ENCODE measurements at regions not wholly inside any gene's neighbourhood (a gene's known extent, or its start where the extent isn't known, plus 50 kb on each side); places are given as distances from the start of the nearest gene placed in this dataset.

DNA sequence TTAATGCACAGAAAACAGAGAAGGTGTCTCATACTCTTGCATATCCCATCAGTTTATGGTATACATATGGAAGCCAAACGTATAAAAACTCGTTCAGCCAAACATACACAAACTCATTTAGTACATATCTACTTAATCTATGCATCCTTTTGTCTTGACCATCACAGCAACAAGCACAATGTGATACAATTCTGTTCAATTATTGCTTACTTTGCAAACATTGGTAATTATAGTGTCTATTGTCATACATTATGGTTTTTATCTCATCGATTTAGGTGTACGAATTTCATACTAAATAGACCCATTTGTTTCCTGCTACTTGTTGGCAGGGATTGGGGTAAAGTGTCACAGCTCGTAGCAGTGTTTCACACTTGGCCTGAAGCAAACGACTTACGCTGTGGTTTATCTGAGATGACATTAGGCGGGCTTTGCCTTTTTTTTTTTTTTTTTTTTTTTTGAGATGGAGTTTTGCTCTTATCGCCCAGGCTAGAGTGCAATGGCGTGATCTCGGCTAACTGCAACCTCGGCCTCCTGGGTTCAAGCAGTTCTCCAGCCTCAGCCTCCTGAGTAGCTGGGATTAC lies 425.9 kb upstream of the JARID2 start:
- BruUV-seq (replicated peaks) = no TSS peak
- Histone ChIP-seq H3K36me3 (replicated peaks in 1 of 2; ENCODE audit: control insufficient read depth in 1 of 2, insufficient read depth in 2 of 2, low read length in 2 of 2) (no peaks in the 10 kb centered on the region), H3K79me2 (ENCODE audit: insufficient read depth, low read length) (no peaks in the 10 kb centered on the region), H3K9me3 (ENCODE audit: low read length) (no peaks in the 10 kb centered on the region), H3K27ac (ENCODE audit: extremely low read length, insufficient read depth, low read length) (no peak overlapping the region), H3K4me3 (replicated peaks in 1 of 3; ENCODE audit: insufficient read depth in 1 of 3, low read depth in 2 of 3, low read length in 3 of 3) (no peak overlapping the region), H4K20me1 (ENCODE audit: insufficient read depth, low read length) (no peaks in the 10 kb centered on the region), H3K4me1 (ENCODE audit: insufficient read depth, low read length) (no peaks in the 10 kb centered on the region), H3K4me2 (ENCODE audit: low read depth, low read length) (no peak overlapping the region), H3K27me3 (ENCODE audit: control insufficient read depth in 1 of 2, insufficient read depth in 2 of 2, low read length in 2 of 2) (no peaks in the 10 kb centered on the region), H3K9ac (ENCODE audit: insufficient read depth, low read depth, low read length) (no peak overlapping the region), H2AFZ (ENCODE audit: low read length) (no peak overlapping the region)
- TF ChIP-seq RCOR2 (CRISPR knock-in tag; IDR thresholded peaks at IDR 0.05) (no peak), ZNF564 (CRISPR knock-in tag; IDR thresholded peaks at IDR 0.05) (no peak), MAFK (conservative IDR thresholded peaks at IDR 0.05 in 1 of 2, IDR thresholded peaks at IDR 0.05 in 1 of 2; ENCODE audit: low read length in 2 of 2) (peak; percentile 78 to 79), MAFF (IDR thresholded peaks at IDR 0.05; ENCODE audit: low read depth, low read length) (peak; percentile 64)
- TF ChIP-seq, protein P1, sequence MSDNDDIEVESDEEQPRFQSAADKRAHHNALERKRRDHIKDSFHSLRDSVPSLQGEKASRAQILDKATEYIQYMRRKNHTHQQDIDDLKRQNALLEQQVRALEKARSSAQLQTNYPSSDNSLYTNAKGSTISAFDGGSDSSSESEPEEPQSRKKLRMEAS (IDR thresholded peaks at IDR 0.05) = no peak
- 58% methylated on average over 12 of the region's 12 CpGs for WGBS (ENCODE audit: low lambda C conversion rate)
- intact Hi-C loops (cut with micrococcal nuclease; ENCODE audit: unreplicated experiment) = no loop called here
- DNase-seq (ENCODE audit: low spot score) (no peak), ATAC-seq (no peak), FAIRE-seq (no peak)
- CTCF ChIA-PET (ENCODE audit: low intra/inter-chr PET ratio, low total read pairs) = no interaction called here
- POLR2A ChIA-PET = no interaction called here
- in situ Hi-C loops (cut with HindIII; ENCODE audit: extremely low pct_ligation_motif_present, low pct_unique_long_range_greater_than_20kb) = no loop called here

DNA sequence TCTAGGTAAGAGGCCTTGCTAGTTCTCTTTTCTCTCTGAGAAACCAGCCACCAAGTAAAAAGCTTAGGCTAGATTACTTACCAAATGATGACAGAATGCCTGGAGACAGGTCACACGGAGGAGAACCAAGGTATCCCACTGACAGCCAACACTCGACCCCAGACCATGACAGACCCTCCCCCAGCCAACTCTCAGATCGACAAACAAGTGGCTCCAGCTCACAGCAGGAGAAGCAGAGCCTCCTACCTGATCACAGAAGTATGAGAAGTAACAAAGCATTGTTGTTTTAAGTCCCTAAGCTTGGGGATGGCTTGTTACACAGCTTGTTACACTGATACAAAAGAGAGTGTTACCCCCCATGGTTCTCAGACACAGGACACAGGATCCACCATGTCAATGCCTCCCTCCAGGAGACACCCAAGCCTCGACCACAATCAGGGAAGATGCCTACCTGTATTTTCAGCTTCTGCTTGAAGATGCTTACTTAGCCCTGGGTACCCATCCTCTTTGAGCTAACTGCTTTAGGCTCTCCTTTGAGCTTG lies 423.8 kb upstream of the JARID2 start:
- in situ Hi-C loops (cut with HindIII; ENCODE audit: extremely low pct_ligation_motif_present, low pct_unique_long_range_greater_than_20kb) (no loop called here), intact Hi-C loops (cut with micrococcal nuclease; ENCODE audit: unreplicated experiment) (no loop called here)
- H3K36me3 ChIP-seq (replicated peaks in 1 of 2; ENCODE audit: control insufficient read depth in 1 of 2, insufficient read depth in 2 of 2, low read length in 2 of 2) = no peaks in the 10 kb centered on the region
- no peak for DNase-seq (ENCODE audit: low spot score)
- H3K27ac ChIP-seq (ENCODE audit: extremely low read length, insufficient read depth, low read length) = no peak overlapping the region
- no peak overlapping the region for H3K4me3 ChIP-seq (replicated peaks in 1 of 3; ENCODE audit: insufficient read depth in 1 of 3, low read depth in 2 of 3, low read length in 3 of 3)
- no peak overlapping the region for H3K9ac ChIP-seq (ENCODE audit: insufficient read depth, low read depth, low read length)
- no peaks in the 10 kb centered on the region for H4K20me1 ChIP-seq (ENCODE audit: insufficient read depth, low read length)
- ChIA-PET CTCF (ENCODE audit: low intra/inter-chr PET ratio, low total read pairs) (no interaction called here), POLR2A (no interaction called here)
- H3K27me3 ChIP-seq (ENCODE audit: control insufficient read depth in 1 of 2, insufficient read depth in 2 of 2, low read length in 2 of 2) = no peaks in the 10 kb centered on the region
- no peak for FAIRE-seq
- no peaks in the 10 kb centered on the region for H3K4me1 ChIP-seq (ENCODE audit: insufficient read depth, low read length)
- ATAC-seq = no peak
- 10% methylated on average over 4 of the region's 4 CpGs for WGBS (ENCODE audit: low lambda C conversion rate)
- H3K4me2 ChIP-seq (ENCODE audit: low read depth, low read length) = no peak overlapping the region
- H3K79me2 ChIP-seq (ENCODE audit: insufficient read depth, low read length) = no peaks in the 10 kb centered on the region
- H3K9me3 ChIP-seq (ENCODE audit: low read length) = no peaks in the 10 kb centered on the region
- BruUV-seq (replicated peaks) = no TSS peak
- H2AFZ ChIP-seq (ENCODE audit: low read length) = no peak overlapping the region
- TF ChIP-seq ZNF431 (CRISPR knock-in tag; IDR thresholded peaks at IDR 0.05; ENCODE audit: borderline replicate concordance, low read depth) = no peak
- TF ChIP-seq NR1H2 (CRISPR knock-in tag; IDR thresholded peaks at IDR 0.05; ENCODE audit: borderline replicate concordance, low read depth) = no peak
- TF ChIP-seq ZNF619 (CRISPR knock-in tag; IDR thresholded peaks at IDR 0.05) = no peak
- no peak for TF ChIP-seq MIER3 (CRISPR knock-in tag; IDR thresholded peaks at IDR 0.05; ENCODE audit: borderline replicate concordance)
- TF ChIP-seq HCFC1 (IDR thresholded peaks at IDR 0.05; ENCODE audit: low read depth, low read length) = no peak
- TF ChIP-seq, protein P2, sequence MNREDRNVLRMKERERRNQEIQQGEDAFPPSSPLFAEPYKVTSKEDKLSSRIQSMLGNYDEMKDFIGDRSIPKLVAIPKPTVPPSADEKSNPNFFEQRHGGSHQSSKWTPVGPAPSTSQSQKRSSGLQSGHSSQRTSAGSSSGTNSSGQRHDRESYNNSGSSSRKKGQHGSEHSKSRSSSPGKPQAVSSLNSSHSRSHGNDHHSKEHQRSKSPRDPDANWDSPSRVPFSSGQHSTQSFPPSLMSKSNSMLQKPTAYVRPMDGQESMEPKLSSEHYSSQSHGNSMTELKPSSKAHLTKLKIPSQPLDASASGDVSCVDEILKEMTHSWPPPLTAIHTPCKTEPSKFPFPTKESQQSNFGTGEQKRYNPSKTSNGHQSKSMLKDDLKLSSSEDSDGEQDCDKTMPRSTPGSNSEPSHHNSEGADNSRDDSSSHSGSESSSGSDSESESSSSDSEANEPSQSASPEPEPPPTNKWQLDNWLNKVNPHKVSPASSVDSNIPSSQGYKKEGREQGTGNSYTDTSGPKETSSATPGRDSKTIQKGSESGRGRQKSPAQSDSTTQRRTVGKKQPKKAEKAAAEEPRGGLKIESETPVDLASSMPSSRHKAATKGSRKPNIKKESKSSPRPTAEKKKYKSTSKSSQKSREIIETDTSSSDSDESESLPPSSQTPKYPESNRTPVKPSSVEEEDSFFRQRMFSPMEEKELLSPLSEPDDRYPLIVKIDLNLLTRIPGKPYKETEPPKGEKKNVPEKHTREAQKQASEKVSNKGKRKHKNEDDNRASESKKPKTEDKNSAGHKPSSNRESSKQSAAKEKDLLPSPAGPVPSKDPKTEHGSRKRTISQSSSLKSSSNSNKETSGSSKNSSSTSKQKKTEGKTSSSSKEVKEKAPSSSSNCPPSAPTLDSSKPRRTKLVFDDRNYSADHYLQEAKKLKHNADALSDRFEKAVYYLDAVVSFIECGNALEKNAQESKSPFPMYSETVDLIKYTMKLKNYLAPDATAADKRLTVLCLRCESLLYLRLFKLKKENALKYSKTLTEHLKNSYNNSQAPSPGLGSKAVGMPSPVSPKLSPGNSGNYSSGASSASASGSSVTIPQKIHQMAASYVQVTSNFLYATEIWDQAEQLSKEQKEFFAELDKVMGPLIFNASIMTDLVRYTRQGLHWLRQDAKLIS (CRISPR knock-in tag; IDR thresholded peaks at IDR 0.05) = no peak
- no peak for TF ChIP-seq NKX3-1 (CRISPR knock-in tag; IDR thresholded peaks at IDR 0.05)
- no peak for TF ChIP-seq SMAD1 (CRISPR knock-in tag; IDR thresholded peaks at IDR 0.05; ENCODE audit: borderline replicate concordance, low read depth)
- TF ChIP-seq GABPA (IDR thresholded peaks at IDR 0.05; ENCODE audit: low read depth, low read length) = no peak
- TF ChIP-seq GABPA (CRISPR knock-in tag; IDR thresholded peaks at IDR 0.05; ENCODE audit: low read depth) = no peak
- TF ChIP-seq, protein P3, sequence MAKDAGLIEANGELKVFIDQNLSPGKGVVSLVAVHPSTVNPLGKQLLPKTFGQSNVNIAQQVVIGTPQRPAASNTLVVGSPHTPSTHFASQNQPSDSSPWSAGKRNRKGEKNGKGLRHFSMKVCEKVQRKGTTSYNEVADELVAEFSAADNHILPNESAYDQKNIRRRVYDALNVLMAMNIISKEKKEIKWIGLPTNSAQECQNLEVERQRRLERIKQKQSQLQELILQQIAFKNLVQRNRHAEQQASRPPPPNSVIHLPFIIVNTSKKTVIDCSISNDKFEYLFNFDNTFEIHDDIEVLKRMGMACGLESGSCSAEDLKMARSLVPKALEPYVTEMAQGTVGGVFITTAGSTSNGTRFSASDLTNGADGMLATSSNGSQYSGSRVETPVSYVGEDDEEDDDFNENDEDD (CRISPR knock-in tag; IDR thresholded peaks at IDR 0.05; ENCODE audit: borderline replicate concordance) = no peak

All from HepG2 (cell line).